B cell (primary cell): ENCODE measurements at regions not wholly inside any gene's neighbourhood (a gene's known extent, or its start where the extent isn't known, plus 50 kb on each side); places are given as distances from the start of the nearest gene placed in this dataset.

Experiments
- ATAC-seq: fragments of 200-7000 bp; cut with Tn5 transposase; one replicate; pipeline ENCODE4 v1.10.0; 2021; ENCODE audit warnings: low read depth, mild to moderate bottlenecking, moderate number of reproducible peaks, moderate library complexity
- CTCF ChIA-PET: fragments of 350-600 bp; sonication (Branson Sonifier 250); formaldehyde crosslinking; loops from one replicate; lab custom pipeline; 2021; ENCODE audit warnings: antibody characterized with exemption, inconsistent platforms; lab: Charles Lee
- POLR2A ChIA-PET: fragments of 350-600 bp; sonication (Branson Sonifier 250); formaldehyde crosslinking; loops from one replicate; lab custom pipeline; 2021; ENCODE audit warnings: antibody characterized with exemption; lab: Charles Lee
- DNase-seq: peaks from one replicate; pipeline ENCODE4 v3.0.0; 2013
- H2AFZ ChIP-seq: 2 replicates; pipeline ENCODE4 v1.6.1; 2012; ENCODE audit warnings: mild to moderate bottlenecking, low read depth, low read length; ENCODE audit not compliant: insufficient read depth, poor library complexity, severe bottlenecking
- H3K27ac ChIP-seq, 2 donors: 1 replicate in 1 of 2; 2 replicates in 1 of 2; pipeline ENCODE4 v1.5.1; 2012 to 2013; ENCODE audit warnings: low read length in 2 of 2, mild to moderate bottlenecking in 2 of 2, moderate library complexity in 1 of 2
- H3K27me3 ChIP-seq, 4 experiments: fragments of 200-600 bp in 1 of 4; sonication (generic) in 1 of 4; replicated peaks in 1 of 4; 1 replicate in 2 of 4; 2 replicates in 2 of 4; pipeline versions ENCODE4 v1.6.1 to v1.7.0; 2013 to 2016; ENCODE audit warnings: low read length in 3 of 4, mild to moderate bottlenecking in 2 of 4, mixed read lengths in 1 of 4, moderate library complexity in 1 of 4; ENCODE audit not compliant: insufficient read depth in 4 of 4, control insufficient read depth in 3 of 4; ENCODE audit errors: control extremely low read depth in 1 of 4
- H3K36me3 ChIP-seq, 2 experiments: replicated peaks in 1 of 2; 1 replicate in 1 of 2; 2 replicates in 1 of 2; pipeline versions ENCODE4 v1.6.1 to v1.7.1; 2013; ENCODE audit warnings: low read length in 1 of 2; ENCODE audit not compliant: insufficient read depth in 2 of 2, control insufficient read depth in 1 of 2; ENCODE audit errors: control extremely low read depth in 1 of 2, extremely low read depth in 1 of 2
- H3K4me1 ChIP-seq, 2 donors: fragments of 200-600 bp in 1 of 2; sonication (generic) in 1 of 2; 1 replicate in 1 of 2; 2 replicates in 1 of 2; pipeline versions ENCODE4 v1.5.1 to v1.6.1; 2013 to 2017; ENCODE audit warnings: low read length in 2 of 2; ENCODE audit not compliant: control insufficient read depth in 2 of 2, insufficient read depth in 2 of 2
- H3K4me2 ChIP-seq: replicated peaks from 2 replicates; pipeline ENCODE3; 2012; ENCODE audit warnings: mild to moderate bottlenecking, low read depth, low read length; ENCODE audit not compliant: poor library complexity, severe bottlenecking
- H3K4me3 ChIP-seq, 5 experiments: fragments of 200-600 bp in 1 of 5; sonication (generic) in 1 of 5; 1 replicate in 3 of 5; 2 replicates in 2 of 5; pipeline versions ENCODE4 v1.5.1 to v1.7.0; 2011 to 2016; ENCODE audit warnings: low read length in 4 of 5, mild to moderate bottlenecking in 4 of 5, low read depth in 2 of 5, control low read depth in 1 of 5, moderate library complexity in 1 of 5; ENCODE audit not compliant: insufficient read depth in 1 of 5; ENCODE audit errors: control extremely low read depth in 1 of 5, extremely low read depth in 1 of 5
- H3K79me2 ChIP-seq: fragments of 200-600 bp; sonication (generic); one replicate; pipeline ENCODE4 v1.6.0; 2016; ENCODE audit warnings: low read length; ENCODE audit not compliant: control insufficient read depth, insufficient read depth
- H3K9ac ChIP-seq: fragments of 200-600 bp; sonication (generic); 2 replicates; pipeline ENCODE4 v1.6.1; 2017; ENCODE audit warnings: mild to moderate bottlenecking, low read length, moderate library complexity
- H3K9me3 ChIP-seq, 3 donors: one replicate each; pipeline versions ENCODE4 v1.6.1 to v1.7.1; 2013; ENCODE audit warnings: low read length in 2 of 3; ENCODE audit not compliant: control insufficient read depth in 2 of 3, insufficient read depth in 1 of 3; ENCODE audit errors: control extremely low read depth in 1 of 3
- H4K20me1 ChIP-seq: 2 replicates; pipeline ENCODE4 v1.6.0; 2012; ENCODE audit warnings: mild to moderate bottlenecking, low read length; ENCODE audit not compliant: insufficient read depth, control insufficient read depth, poor library complexity, severe bottlenecking
- H3K27ac Mint-ChIP-seq: one replicate; pipeline ENCODE4 v1.8.0; 2021; ENCODE audit warnings: mixed read lengths
- H3K27me3 Mint-ChIP-seq: one replicate; pipeline ENCODE4 v1.8.0; 2021; ENCODE audit warnings: mixed read lengths
- H3K4me1 Mint-ChIP-seq: one replicate; pipeline ENCODE4 v1.8.0; 2021; ENCODE audit warnings: mixed read lengths
- H3K4me3 Mint-ChIP-seq: one replicate; pipeline ENCODE4 v1.8.0; 2021; ENCODE audit warnings: mixed read lengths
- H3K9me3 Mint-ChIP-seq: one replicate; pipeline ENCODE4 v1.8.0; 2022; ENCODE audit warnings: mixed read lengths; ENCODE audit not compliant: insufficient read depth
- EZH2 ChIP-seq: IDR thresholded peaks from 2 replicates; pipeline ENCODE4 v1.6.1; 2012; ENCODE audit warnings: borderline replicate concordance, low read depth, mild to moderate bottlenecking, moderate library complexity, low read length; ENCODE audit not compliant: insufficient read depth, poor library complexity, severe bottlenecking
- WGBS: methylation state at CpG from one replicate; pipeline ENCODE4 v1.1.5; 2013; ENCODE audit warnings: missing lambda C conversion rate; ENCODE audit not compliant: insufficient coverage; 5-methylcytosine and 5-hydroxymethylcytosine counted together
- intact Hi-C: fragments of 100-400 bp; cut with micrococcal nuclease; formaldehyde crosslinking; loops from one replicate; pipeline ENCODE4 v1.10.0; 2022
- TF ChIP-seq, protein P1 (sequence below): fragments of 200-600 bp; IDR thresholded peaks from one replicate; pipeline ENCODE4 v1.8.0; 2022; ENCODE audit warnings: antibody characterized with exemption, mild to moderate bottlenecking

- Histone ChIP-seq H3K4me3 (no peak overlapping the region), H3K36me3 (no peaks in the 10 kb centered on the region), H4K20me1 (no peaks in the 10 kb centered on the region), H3K79me2 (no peaks in the 10 kb centered on the region), H3K4me1 (no peaks in the 10 kb centered on the region), H2AFZ (no peak overlapping the region), H3K27me3 (no peaks in the 10 kb centered on the region), H3K27ac (no peak overlapping the region), H3K9ac (no peak overlapping the region), H3K9me3 (no peaks in the 10 kb centered on the region), H3K4me2 (no peak overlapping the region)
- 93% methylated on average over 3 of the region's 4 CpGs for WGBS
- Mint-ChIP-seq H3K27me3 (no peaks in the 10 kb centered on the region), H3K27ac (no peak overlapping the region), H3K4me1 (no peaks in the 10 kb centered on the region), H3K9me3 (no peaks in the 10 kb centered on the region), H3K4me3 (no peak overlapping the region)
- TF ChIP-seq EZH2: no peak
- TF ChIP-seq, protein P1, sequence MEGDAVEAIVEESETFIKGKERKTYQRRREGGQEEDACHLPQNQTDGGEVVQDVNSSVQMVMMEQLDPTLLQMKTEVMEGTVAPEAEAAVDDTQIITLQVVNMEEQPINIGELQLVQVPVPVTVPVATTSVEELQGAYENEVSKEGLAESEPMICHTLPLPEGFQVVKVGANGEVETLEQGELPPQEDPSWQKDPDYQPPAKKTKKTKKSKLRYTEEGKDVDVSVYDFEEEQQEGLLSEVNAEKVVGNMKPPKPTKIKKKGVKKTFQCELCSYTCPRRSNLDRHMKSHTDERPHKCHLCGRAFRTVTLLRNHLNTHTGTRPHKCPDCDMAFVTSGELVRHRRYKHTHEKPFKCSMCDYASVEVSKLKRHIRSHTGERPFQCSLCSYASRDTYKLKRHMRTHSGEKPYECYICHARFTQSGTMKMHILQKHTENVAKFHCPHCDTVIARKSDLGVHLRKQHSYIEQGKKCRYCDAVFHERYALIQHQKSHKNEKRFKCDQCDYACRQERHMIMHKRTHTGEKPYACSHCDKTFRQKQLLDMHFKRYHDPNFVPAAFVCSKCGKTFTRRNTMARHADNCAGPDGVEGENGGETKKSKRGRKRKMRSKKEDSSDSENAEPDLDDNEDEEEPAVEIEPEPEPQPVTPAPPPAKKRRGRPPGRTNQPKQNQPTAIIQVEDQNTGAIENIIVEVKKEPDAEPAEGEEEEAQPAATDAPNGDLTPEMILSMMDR: no peak
- intact Hi-C loops: no loop called here
- no peak for DNase-seq
- no peak for ATAC-seq
- POLR2A ChIA-PET: no interaction called here
- CTCF ChIA-PET: interaction anchor here (1.3 kb wide), 1 partner anchor 15 kb away, joined by 3 read pairs; no protein-coding TSS in a partner anchor
Observed at GRCh38 chr3:81894598-81894997, 133.2 kb upstream of the GBE1 start.

GRCh38 chr3:81891055-81891895 lies 129.8 kb upstream of the GBE1 start:
- Histone ChIP-seq H3K9me3 (no peaks in the 10 kb centered on the region), H3K27me3 (no peaks in the 10 kb centered on the region), H3K79me2 (no peaks in the 10 kb centered on the region), H2AFZ (no peak overlapping the region), H4K20me1 (no peaks in the 10 kb centered on the region), H3K4me2 (no peak overlapping the region), H3K9ac (no peak overlapping the region), H3K4me3 (no peak overlapping the region), H3K36me3 (no peaks in the 10 kb centered on the region), H3K27ac (no peak overlapping the region), H3K4me1 (no peaks in the 10 kb centered on the region)
- H3K4me3 Mint-ChIP-seq: no peak overlapping the region
- intact Hi-C loops: no loop called here
- no peak overlapping the region for H3K27ac Mint-ChIP-seq
- DNase-seq (no peak), ATAC-seq (no peak)
- no peaks in the 10 kb centered on the region for H3K4me1 Mint-ChIP-seq
- WGBS: 93% methylated on average over 6 of the region's 8 CpGs
- H3K27me3 Mint-ChIP-seq: no peaks in the 10 kb centered on the region
- no peaks in the 10 kb centered on the region for H3K9me3 Mint-ChIP-seq
- TF ChIP-seq, protein P1: no peak
- TF ChIP-seq EZH2: no peak
- ChIA-PET CTCF (no interaction called here), POLR2A (no interaction called here)
